Germinal center (tissue), 1 donor: ENCODE measurements at regions not wholly inside any gene's neighbourhood (a gene's known extent, or its start where the extent isn't known, plus 50 kb on each side); places are given as distances from the start of the nearest gene placed in this dataset.
A peak's percentile ranks its signal among the peaks of the same experiment; 100 is the strongest.

Experiments used
- DNase-seq: peaks from one replicate; pipeline ENCODE4 v3.0.0; 2012; ENCODE audit warnings: mixed read lengths, low spot score

DNA sequence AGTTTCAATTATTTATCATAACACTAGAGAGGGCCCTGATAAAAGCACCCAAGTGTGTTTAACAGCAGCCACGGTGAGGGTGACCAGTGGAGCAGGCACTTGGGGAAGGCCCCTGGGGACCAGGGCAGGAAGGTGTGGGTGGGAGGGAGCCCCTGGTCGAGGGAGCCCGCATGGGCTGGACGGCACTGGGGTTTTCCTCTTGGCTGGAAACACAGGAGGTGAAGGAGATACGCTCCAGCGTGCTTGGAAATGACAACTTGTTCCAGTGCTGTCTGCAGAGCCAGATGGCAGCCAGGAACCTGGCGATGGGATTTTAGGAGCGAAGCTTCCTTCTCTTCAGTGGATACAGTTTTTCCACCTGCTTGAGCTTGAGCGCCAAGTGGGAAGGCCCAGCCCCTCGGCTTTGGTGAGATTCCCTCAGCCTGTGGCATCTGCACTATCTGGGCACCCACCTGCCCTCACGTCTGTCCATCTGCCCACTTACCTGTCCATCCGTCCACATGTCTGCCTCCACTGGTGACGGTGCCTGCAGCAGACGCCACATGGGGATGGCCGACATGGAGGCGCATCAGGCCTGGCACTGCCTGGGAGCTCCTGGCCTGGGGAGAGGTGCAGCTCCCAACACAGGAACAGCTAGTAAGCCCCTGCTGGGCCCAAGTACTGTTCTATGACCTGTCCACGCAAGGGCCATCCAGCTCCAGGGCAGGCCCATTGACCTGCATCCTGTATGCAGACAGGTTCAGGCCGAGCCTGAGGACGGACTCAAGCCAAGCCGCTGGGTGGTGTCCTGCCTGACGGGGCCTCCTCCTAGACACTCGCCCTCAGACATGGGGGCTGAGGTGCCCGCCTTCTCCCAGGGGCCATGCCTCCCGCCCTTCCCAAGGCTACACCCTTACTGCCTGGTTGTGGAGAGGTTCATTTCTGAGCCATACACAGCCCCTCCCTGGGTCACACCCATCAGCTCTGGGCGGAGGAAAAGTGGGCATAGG lies 192.2 kb upstream of the C14orf180 start:
- peak; percentile 70 for DNase-seq

DNA sequence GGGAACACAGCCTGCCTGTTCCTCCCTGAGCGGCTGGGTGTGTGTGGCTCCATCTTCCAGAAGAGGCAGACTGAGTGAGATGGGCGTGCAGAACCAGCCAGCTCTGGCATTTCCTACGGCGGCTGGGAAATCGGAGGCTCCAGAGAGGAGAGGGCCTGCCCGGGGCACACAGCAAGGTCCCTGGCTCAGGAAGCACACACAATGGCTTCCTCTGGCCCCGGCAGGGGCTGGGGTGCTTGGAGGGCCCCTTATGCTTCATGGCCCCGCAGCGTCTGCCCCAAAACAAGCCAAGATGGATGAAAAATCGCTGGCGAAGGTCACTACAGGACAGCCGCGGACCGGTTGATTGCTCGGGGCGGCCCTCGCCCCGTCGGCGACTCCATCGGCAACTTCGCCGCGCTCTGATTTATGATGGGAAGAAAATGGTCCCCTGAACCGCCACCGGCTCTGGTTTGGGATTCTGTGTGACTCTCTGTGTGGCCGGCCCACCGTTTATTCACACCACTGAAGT lies 191.5 kb upstream of the C14orf180 start:
- DNase-seq = no peak

DNA sequence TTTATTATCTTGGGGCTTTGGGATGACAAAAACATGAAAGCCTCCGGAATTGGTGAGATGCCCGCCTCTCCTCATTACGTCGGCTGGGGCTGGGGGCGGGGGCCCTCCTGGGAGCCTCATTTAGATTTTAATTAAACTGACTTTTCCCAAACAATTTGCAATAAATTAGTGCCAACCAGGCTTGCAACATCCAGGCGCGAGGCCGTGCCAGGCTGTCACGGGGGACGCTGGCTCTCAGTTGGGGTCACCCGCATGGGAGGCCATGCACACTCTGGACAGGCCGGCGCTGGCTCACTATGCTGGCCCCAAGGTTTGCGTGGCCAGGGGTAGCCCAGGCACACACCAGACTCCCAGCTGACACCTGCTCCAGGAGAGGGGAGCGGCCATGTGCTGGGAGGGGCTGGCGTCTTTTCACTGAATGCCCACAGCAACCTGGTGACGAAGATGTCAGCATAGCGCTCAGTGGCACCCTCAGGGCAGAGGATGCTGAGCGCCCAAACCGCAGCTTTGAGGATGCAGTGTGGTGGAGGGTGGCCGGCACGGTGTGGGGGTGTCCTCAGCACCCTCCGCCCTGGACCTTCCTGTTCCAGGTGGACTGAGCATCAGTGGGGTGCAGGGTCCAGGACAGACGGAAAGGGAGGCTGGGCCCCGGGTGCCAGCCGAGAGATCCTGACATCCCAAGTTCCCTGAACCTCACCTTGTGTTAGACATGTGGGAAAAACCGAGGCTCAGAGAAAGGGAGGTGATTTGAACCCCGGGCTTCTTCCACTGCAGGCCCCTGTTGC lies 190.8 kb upstream of the C14orf180 start:
- no peak for DNase-seq

DNA sequence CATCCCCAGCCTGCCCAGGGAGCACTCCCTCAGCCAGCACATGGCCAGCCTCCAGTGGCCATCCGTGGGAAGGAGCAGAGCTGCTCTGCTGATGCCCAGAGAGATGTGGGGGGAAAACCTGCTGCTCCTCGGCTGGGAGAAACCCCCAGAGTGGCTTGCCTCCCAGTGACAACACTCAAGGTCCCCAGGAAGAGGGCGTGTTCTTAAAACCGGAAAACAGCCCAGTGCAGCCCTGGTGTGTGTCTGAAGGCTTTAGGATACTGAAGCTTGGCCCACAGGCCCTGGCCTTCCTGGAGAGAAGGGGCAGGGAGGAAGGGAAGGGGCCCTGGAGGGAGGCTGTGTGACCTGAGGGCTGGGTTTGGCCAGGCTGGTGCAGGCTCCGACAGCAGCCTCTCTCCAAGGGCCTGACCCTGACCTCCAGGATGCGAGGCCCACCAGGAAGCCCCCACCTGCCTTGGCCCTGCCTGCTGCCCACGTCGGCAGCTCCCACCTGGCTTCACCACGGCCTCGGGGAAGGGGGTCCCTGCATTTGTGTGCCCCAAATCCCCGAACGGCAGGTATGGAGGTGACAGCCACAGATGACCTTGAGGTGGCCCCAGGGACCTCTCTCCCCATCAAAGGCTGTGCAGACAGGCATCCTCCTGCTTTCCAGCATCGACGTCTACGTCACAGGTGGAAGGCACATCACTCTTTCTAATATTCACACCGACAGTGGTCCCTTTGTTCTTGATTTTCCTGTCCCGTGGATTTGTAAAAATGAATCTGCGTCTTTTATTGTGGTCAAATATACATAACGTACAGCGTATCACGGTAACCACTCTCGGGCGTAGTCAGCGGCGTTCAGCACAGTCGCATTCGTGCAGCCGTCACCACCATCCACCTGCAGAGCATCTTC lies 190.0 kb upstream of the C14orf180 start:
- DNase-seq = no peak

DNA sequence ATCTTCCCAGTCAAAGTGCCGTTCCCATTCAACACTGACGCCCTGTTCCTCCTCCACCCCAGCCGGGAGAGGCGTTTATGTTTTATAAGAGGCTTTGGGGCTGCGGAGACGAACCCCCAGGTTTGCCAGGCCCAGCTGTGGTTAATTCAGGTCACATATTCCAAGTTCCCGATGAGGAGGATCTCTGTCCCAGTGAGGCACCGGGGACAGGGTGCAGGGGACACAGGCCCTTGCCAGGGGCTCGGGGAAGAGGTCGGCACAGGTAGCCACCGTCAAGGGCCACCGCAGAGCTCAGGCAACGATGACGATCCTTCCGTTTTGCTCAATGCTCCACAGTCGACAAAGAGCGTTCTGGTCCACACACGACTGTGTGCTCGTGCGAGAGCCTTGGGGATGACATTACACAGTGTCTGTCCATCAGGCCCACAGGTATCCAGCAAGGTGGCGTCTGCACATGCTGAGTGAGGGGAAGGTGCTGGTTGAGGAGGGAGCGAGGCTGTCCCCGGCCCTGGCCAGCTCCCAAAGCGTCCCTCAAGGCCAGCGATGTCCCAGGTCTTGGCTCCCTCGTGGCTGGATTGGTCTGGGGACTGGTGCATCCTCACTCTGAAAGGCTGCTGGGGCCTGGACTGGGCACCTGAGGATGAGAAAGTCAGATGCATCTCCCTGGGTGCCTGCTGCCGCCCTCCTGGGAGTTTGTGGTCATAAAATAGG lies 189.2 kb upstream of the C14orf180 start:
- DNase-seq = no peak

DNA sequence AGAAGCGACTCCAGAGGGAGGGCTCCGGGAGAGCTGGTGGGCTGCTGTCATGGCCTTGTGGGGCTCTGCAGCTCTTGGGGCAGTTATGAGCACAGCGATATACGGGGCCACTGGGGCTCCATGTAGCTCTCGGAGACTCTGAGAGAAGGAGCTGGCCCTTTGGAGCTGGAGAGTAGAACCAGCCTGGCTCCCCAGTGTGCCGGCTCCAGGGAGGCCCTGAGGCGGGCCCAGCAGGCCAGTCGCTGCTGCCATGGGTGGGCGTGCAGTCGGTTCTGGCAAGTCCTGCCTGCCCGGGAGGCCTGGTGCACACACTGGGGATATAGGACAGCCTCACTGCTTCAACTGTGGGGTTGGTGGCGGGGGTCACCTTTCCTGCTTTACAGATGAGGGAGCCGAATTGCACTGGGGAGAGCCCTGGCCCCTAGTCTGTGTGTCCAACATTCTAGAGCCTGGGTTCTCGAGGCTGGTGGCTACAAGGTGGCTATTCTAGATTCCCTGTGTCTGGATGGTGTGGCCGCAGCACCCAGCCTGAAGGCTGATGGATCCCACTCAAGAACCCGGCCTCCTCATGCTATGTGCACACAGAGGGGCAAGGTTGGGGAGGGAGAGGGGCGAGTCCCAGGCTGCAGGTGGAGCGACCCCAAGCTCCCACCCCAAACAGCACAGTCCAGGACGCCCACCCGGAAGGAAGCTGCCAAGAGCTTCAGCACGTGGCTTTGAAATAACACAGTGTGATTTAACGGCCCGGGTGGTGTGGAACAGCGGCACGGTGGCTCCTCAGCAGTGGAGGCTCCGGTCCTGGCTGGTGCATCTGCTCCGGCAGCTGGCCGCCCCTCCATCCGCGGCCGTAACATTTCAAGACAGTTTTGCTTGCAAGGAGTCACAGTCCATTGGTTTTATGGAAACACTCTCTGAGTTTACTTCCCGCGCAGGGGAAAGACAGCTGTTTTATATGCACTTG lies 188.3 kb upstream of the C14orf180 start:
- DNase-seq = no peak

DNA sequence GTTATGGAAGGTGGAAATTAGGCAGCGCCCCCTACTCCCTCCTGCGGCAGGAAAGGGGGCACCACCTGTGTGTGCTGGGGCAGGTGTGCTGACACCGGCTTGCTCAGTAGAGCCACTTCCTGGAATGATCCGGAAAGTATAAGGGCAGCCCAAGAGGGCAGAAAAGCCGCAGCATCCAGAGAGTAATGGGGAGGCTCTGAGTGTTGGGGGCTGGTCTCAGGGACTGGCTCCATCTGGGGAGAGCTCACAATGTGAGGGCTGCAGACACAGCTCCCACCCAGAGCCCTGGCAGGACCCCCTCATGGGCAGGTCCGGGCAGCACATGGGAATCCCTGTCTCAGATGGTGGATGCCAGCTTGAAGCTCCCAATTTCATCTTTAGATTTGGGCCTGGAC lies 187.6 kb upstream of the C14orf180 start:
- DNase-seq = no peak

DNA sequence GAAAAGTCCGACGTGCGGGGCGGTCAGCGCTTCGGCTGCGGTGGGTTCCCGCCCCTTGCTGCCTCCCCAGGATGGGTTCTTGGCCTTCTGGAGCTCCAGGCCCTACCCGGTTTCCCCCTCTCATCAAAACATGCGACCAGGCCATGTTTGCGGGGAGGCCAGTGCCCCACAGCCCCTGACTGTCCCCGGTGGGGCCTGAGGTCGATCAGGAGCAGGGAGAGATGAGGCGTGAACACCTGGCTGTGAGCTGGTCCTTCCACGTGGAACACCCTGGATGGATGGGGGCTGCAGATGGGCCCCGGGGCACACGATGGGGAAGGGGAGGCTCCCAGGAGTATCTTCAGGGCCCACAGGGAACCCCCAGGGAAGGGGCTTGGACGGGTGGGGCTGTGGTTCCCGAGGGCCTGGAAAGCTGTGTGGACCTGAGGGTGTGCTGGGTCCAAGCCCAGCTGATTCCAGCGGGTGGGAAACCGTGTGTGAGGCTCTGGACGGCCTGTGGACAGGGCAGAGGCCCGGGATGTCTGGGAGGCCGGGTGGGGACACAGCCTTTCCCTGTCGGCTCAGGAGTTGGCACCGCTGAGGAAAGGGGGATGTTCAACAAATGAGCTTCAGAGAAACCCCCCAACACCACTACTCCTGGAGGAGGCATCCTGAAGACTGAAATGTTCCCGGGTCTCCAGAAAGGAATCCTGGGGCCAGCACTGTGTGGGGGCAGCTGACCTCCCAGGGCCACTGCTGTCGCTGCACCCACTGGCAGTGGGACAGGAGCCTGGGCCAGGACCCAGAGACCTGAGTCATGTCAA lies 187.0 kb upstream of the C14orf180 start:
- no peak for DNase-seq

DNA sequence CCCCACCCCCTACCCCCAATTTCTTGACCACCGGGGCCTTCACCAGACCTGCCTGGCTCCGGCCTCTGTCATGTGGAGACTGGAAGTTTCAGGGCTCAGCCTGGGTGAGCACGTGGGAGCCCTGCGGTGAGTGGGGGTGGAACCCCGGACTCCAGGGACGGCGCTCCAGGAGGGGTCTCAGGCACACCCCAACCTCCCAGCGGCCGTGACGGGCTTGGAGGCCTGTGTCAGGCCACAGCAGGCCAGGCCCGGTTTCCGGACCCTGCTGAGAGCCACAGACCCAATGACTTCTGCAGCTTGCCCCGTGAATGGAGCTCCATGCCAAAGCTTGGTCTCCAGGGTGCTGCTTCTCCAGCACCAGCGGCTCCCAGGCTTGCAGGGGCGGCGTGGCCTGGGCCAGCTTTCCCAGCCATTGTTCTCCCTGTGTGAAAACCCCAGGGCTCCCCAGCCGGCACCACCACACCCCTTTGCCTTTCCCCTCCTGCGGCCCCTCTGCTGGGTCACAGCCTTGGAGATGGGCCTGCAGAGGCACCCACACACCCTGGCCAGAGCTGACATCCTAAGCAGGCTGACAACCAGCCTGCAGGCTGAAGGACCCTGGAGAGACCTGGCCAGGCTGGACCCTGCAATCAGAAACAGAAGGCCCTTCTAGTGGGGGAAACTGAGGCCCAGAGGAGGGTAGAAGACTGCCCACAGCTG lies 186.2 kb upstream of the C14orf180 start:
- no peak for DNase-seq

DNA sequence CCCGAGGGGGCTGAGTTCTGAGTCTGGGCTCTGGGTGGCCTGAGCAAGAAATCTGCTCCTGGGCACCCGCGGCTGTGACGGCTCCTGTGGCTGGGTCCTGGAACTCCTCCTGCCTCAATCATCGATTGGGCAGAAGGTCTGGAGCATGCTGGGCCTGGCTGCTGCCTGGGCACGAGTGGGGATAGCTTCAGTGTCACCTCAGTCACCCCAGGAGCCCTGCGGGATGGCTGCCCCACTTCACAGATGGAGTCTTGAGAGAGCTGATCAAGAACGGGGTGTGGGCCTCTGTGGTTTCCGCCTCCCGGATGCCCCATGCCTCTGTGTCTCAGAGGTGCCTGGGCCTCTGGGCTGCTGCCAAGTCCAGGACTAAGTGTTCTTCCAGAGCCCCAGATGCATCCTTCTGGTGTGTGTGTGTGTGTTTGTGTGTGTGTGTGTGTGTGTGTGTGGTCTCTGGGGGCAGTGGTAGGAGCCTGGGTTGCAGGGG lies 185.6 kb upstream of the C14orf180 start:
- peak; percentile 57 for DNase-seq

DNA sequence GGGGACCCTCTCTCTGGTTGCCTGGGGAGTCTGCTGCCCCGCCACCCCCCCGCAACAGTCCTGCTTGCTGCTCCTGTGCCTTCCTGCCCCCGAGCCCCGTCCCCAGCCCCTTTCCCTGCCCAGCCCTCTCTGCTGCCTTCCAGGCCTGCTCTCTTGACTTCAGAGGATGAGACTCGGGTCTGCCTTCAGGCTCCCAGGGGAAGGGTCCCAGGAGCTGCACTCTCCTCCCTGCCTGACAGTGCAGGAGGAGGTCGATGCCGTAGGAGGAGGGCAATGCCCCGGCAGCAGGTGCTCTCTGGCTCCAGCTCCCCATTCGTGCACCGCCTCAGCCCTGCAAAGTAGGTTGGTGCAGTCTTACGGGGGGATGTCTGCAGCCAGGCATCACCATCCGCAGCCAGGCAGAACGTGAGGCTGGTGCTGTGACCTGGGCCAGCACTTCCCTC lies 185.1 kb upstream of the C14orf180 start:
- peak; percentile 54 for DNase-seq

DNA sequence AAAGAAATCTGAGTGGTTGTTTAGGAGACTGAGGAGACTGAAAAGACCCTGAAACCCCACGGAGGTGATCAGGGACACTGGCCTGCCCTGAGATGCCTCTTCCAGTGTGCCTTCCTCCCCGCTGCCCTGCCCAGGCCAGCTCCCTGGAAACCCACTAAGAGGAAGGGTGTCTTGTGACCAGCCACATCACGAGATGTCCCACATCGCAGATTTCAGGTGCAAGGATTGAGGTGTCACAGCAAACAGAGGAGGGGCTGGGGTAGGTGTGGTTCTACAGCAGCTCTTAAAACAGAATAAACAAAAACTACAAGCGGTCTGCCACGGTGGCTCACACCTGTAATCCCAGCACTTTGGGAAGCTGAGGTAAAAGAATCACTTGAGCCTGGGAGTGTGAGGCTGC lies 184.3 kb upstream of the C14orf180 start:
- DNase-seq = no peak

DNA sequence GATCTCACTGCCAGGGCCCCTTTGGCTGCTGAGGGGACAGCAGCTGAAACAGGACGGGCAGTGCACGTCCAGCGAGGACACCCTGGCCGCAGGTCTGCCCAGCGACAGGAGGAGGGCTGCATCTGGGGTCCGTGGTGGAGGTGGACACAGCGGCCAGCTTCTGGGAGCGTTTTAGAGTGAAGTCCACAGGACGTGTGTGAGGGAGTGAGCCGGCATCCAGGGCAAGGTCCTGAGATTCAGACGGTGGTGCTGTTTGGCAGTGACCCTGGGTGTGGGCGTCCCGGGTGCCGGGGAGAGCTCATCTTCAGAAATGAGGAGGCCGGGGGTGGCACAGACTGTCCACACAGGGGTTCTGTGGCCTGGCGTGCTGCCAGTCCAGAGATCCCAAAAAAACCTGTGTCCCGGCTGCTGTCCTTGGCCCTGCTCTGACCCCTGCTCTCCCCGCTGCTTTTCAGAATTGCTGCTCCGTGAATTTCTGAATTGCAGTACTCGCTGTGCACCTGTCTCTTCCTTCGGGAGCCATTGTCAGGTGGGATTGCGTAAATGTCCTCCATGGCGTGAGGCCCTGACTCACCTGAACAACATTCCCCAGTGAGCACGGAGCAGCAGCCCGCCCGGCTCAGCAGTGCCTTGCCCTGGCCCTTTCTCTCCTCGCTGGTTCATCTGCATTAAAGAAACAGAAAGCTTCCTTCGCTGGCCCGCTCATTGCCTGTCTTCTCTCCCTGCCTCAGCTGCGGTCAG lies 183.5 kb upstream of the C14orf180 start:
- DNase-seq = no peak

DNA sequence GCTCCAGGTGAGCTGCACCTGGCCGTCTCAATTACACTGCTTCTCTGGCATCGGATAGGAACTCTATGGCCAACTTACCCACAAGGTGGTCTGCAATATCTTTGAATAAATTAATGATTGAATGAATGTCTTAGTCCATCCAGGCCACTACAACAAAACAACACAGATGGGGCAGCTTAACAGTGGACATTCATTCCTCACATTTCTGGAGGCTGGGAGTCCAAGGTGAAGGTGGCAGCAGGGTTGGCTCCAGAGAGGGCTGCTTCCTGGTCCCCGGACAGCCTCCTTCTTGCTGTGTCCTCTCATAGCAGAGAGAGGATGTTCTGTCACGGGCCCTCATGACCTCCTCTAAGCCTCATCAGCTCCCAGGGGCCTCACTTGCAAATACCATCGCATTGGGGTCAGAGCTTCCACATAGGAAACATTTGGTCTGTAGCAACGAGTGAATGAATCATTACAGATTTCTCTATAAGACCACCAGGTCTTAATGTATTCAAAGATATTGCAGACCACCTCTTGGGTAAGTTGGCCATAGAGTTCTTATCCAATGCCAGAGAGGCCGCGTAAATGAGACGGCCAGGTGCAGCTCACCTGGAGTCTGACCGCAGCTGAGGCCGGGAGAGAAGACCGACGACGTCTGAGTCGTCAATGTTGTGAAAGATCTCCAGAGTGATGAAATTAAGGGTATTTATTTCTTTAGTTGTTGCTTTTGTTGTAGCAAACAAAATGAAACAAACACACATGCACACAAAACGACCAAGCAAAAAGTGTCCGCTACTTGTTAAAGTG lies 182.7 kb upstream of the C14orf180 start:
- no peak for DNase-seq

DNA sequence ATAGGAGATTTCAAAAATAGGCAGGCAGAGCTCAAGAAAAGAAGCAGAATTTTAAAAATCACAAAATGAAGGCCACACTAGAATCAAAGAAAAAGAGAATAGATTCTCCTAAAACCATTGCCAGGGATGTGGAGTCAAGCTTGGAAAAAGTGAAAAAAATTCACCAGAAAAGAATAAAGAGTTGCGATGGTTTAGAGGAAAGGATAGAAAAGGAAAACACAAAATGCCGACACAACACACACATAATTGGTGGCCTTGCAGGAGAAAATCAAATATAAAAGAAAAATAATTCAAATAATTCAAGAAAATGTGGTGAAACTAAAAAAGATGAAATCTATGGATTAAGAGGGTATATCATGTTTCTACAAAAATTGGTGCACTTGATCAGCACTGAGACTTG lies 181.6 kb upstream of the C14orf180 start:
- DNase-seq = no peak

DNA sequence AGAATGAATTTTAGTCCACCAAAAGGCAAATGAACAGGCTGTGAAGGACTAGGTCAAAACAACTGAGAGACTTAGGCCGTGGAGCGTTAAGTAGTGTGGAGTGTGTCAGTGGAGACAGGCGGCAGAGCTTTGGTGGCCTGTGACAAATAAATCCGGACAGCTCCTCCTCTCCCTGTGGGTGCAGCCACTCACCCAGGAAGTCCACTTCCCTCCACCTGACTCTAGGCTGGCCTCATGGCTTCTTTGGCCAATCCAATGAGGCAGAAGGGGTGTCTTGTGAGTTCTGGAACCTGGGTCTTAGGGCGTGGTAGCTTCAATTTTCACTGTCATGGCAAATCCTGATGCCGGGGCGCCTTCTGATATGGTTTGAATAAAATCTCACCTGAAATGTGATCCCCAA lies 180.9 kb upstream of the C14orf180 start:
- DNase-seq = no peak
